H1 (cell line): ENCODE measurements at regions not wholly inside any gene's neighbourhood (a gene's known extent, or its start where the extent isn't known, plus 50 kb on each side); places are given as distances from the start of the nearest gene placed in this dataset.

ENCODE experiments used
- CTCF ChIA-PET: fragments of 300-600 bp; sonication (Branson Sonifier 250); formaldehyde crosslinking; loops from one replicate; lab custom pipeline; 2021; ENCODE audit not compliant: partially characterized antibody; lab: Charles Lee
- POLR2A ChIA-PET: fragments of 300-600 bp; sonication (Branson Sonifier 250); formaldehyde crosslinking; loops from one replicate; lab custom pipeline; 2021; ENCODE audit warnings: inconsistent platforms; ENCODE audit not compliant: partially characterized antibody; lab: Charles Lee
- DNase-seq, 2 experiments: peaks; one replicate each; pipeline versions ENCODE4 v3.0.0 to v3.0.0-alpha.2; 2010 to 2022; ENCODE audit warnings: low spot score in 2 of 2, low read depth in 1 of 2, mixed read lengths in 1 of 2
- FAIRE-seq: peaks from 2 replicates; lab custom pipeline; 2011; peaks lifted over from hg19 to GRCh38; lab: Jason Lieb, UNC
- H2AFZ ChIP-seq: 2 replicates; pipeline ENCODE4 v1.8.1; 2012; ENCODE audit warnings: low read length, inconsistent platforms
- H2AK5ac ChIP-seq: 2 replicates; pipeline ENCODE4 v1.6.1; 2013; ENCODE audit warnings: low read depth, low read length
- H2BK120ac ChIP-seq: replicated peaks from 2 replicates; pipeline ENCODE3; 2013; ENCODE audit warnings: low read depth, low read length, inconsistent platforms
- H2BK12ac ChIP-seq: 2 replicates; pipeline ENCODE4 v1.6.1; 2013; ENCODE audit warnings: low read depth, low read length
- H2BK15ac ChIP-seq: 2 replicates; pipeline ENCODE4 v1.6.1; 2013; ENCODE audit warnings: low read length
- H2BK20ac ChIP-seq: 2 replicates; pipeline ENCODE4 v1.6.1; 2013; ENCODE audit warnings: low read length
- H2BK5ac ChIP-seq: 2 replicates; pipeline ENCODE4 v1.6.1; 2013; ENCODE audit warnings: low read depth, low read length
- H3K14ac ChIP-seq: 2 replicates; pipeline ENCODE4 v1.6.1; 2013; ENCODE audit warnings: inconsistent platforms; ENCODE audit not compliant: insufficient read length
- H3K18ac ChIP-seq: 2 replicates; pipeline ENCODE4 v1.6.1; 2013; ENCODE audit warnings: low read length; ENCODE audit errors: extremely low read depth
- H3K23ac ChIP-seq: 2 replicates; pipeline ENCODE4 v1.6.1; 2013; ENCODE audit warnings: inconsistent platforms; ENCODE audit not compliant: insufficient read length
- H3K23me2 ChIP-seq: 2 replicates; pipeline ENCODE4 v1.6.1; 2013; ENCODE audit warnings: low read depth, low read length
- H3K27ac ChIP-seq: 2 replicates; pipeline ENCODE4 v1.6.1; 2011; ENCODE audit warnings: low read depth, low read length, inconsistent platforms
- H3K27me3 ChIP-seq, 4 experiments: replicated peaks in 1 of 4; 1 replicate in 1 of 4; 2 replicates in 3 of 4; pipeline versions ENCODE4 v1.6.1 to v1.8.1; 2011 to 2013; ENCODE audit warnings: low read length in 3 of 4, mild to moderate bottlenecking in 3 of 4, inconsistent platforms in 2 of 4, mixed read lengths in 2 of 4, moderate library complexity in 1 of 4; ENCODE audit not compliant: control insufficient read depth in 3 of 4, insufficient read depth in 3 of 4; ENCODE audit errors: extremely low read depth in 1 of 4
- H3K36me3 ChIP-seq, 4 experiments: 2 replicates each; pipeline versions ENCODE4 v1.6.1 to v1.8.1; 2011 to 2013; ENCODE audit warnings: mild to moderate bottlenecking in 4 of 4, low read length in 3 of 4, moderate library complexity in 2 of 4, control low read depth in 1 of 4, inconsistent platforms in 1 of 4; ENCODE audit not compliant: insufficient read depth in 4 of 4, control insufficient read depth in 2 of 4
- H3K4ac ChIP-seq: replicated peaks from 2 replicates; pipeline ENCODE3; 2013; ENCODE audit warnings: low read length, low read depth, mixed read lengths, inconsistent platforms; ENCODE audit not compliant: insufficient read length
- H3K4me1 ChIP-seq, 4 experiments: replicated peaks in 1 of 4; 1 replicate in 1 of 4; 2 replicates in 3 of 4; pipeline versions ENCODE4 v1.6.1 to v1.8.1; 2011 to 2013; ENCODE audit warnings: low read length in 3 of 4, inconsistent platforms in 2 of 4, mixed read lengths in 1 of 4; ENCODE audit not compliant: insufficient read depth in 4 of 4, control insufficient read depth in 3 of 4
- H3K4me2 ChIP-seq, 2 experiments: 2 replicates each; pipeline versions ENCODE4 v1.6.1 to v1.8.1; 2011 to 2013; ENCODE audit warnings: low read depth in 2 of 2, low read length in 2 of 2, control low read depth in 1 of 2, inconsistent platforms in 1 of 2, mild to moderate bottlenecking in 1 of 2; ENCODE audit not compliant: insufficient read depth in 1 of 2
- H3K4me3 ChIP-seq, 4 experiments: fragments of 200-600, 300-600 bp in 1 of 4; sonication (generic), shearing (Covaris generic), sonication (Bioruptor Twin) in 1 of 4; 2 replicates each; pipeline versions ENCODE4 v1.5.1 to v1.8.1; 2011 to 2016; ENCODE audit warnings: low read length in 4 of 4, low read depth in 3 of 4, control low read depth in 2 of 4, inconsistent platforms in 2 of 4, mild to moderate bottlenecking in 2 of 4, mixed read lengths in 1 of 4, moderate library complexity in 1 of 4; ENCODE audit not compliant: insufficient read depth in 2 of 4; ENCODE audit errors: extremely low read depth in 1 of 4
- H3K56ac ChIP-seq: replicated peaks from 2 replicates; pipeline ENCODE3; 2013; ENCODE audit warnings: low read depth, mild to moderate bottlenecking, mixed read lengths, low read length, inconsistent platforms; ENCODE audit not compliant: insufficient read length
- H3K79me1 ChIP-seq: 2 replicates; pipeline ENCODE4 v1.6.1; 2013; ENCODE audit warnings: low read depth, low read length, control low read depth
- H3K79me2 ChIP-seq, 2 experiments: 2 replicates each; pipeline versions ENCODE4 v1.6.1 to v1.8.1; 2012 to 2013; ENCODE audit warnings: low read length in 2 of 2, mild to moderate bottlenecking in 2 of 2, inconsistent platforms in 1 of 2; ENCODE audit not compliant: insufficient read depth in 2 of 2, control insufficient read depth in 1 of 2
- H3K9ac ChIP-seq, 4 experiments: replicated peaks in 1 of 4; 1 replicate in 1 of 4; 2 replicates in 3 of 4; pipeline versions ENCODE4 v1.6.1 to v1.8.1; 2011 to 2013; ENCODE audit warnings: low read depth in 3 of 4, low read length in 3 of 4, control low read depth in 2 of 4, mild to moderate bottlenecking in 2 of 4, moderate library complexity in 2 of 4, inconsistent platforms in 1 of 4; ENCODE audit errors: extremely low read depth in 1 of 4
- H3K9me3 ChIP-seq, 2 experiments: 2 replicates each; pipeline versions ENCODE4 v1.6.1 to v1.8.1; 2012 to 2013; ENCODE audit warnings: mild to moderate bottlenecking in 2 of 2, moderate library complexity in 2 of 2, control low read depth in 1 of 2, inconsistent platforms in 1 of 2, low read depth in 1 of 2, low read length in 1 of 2, mixed read lengths in 1 of 2; ENCODE audit not compliant: insufficient read depth in 2 of 2
- H4K20me1 ChIP-seq, 2 experiments: replicated peaks in 1 of 2; 2 replicates each; pipeline versions ENCODE3 to v1.8.1; 2011 to 2013; ENCODE audit warnings: inconsistent platforms in 2 of 2, low read length in 2 of 2, mild to moderate bottlenecking in 1 of 2; ENCODE audit not compliant: insufficient read depth in 2 of 2, control insufficient read depth in 1 of 2
- H4K5ac ChIP-seq: 2 replicates; pipeline ENCODE4 v1.6.1; 2013; ENCODE audit warnings: low read length, low read depth, mixed read lengths, inconsistent platforms; ENCODE audit not compliant: insufficient read length
- H4K8ac ChIP-seq: 2 replicates; pipeline ENCODE4 v1.8.0; 2013; ENCODE audit warnings: mild to moderate bottlenecking, moderate library complexity, low read length, inconsistent platforms; ENCODE audit not compliant: insufficient read depth; ENCODE audit errors: extremely low read depth
- H4K91ac ChIP-seq: replicated peaks from 2 replicates; pipeline ENCODE3; 2013; ENCODE audit warnings: low read length, mixed read lengths, inconsistent platforms; ENCODE audit not compliant: insufficient read length
- BACH1 ChIP-seq: IDR thresholded peaks from 2 replicates; pipeline ENCODE4 v1.6.1; 2012; ENCODE audit warnings: low read length, improper control_type of control experiment
- CREB1 ChIP-seq: IDR thresholded peaks from 2 replicates; pipeline ENCODE4 v1.6.1; 2012; ENCODE audit warnings: inconsistent platforms
- POLR2A ChIP-seq, 2 experiments: IDR thresholded peaks; 1 replicate in 1 of 2; 2 replicates in 1 of 2; pipeline ENCODE4 v1.6.1; 2011; ENCODE audit warnings: low read depth in 2 of 2, low read length in 2 of 2, mild to moderate bottlenecking in 2 of 2; ENCODE audit errors: control extremely low read depth in 1 of 2
- SP1 ChIP-seq: IDR thresholded peaks from 2 replicates; pipeline ENCODE4 v1.6.1; 2011; ENCODE audit warnings: low read depth, low read length
- WGBS, 2 experiments: shearing (Covaris generic) in 1 of 2; methylation state at CpG; one replicate each; pipeline versions ENCODE4 v1.1.6 to v1.1.7; 2013 to 2015; ENCODE audit warnings: low lambda C conversion rate in 2 of 2, mixed read lengths in 2 of 2, inconsistent platforms in 1 of 2, low coverage in 1 of 2, missing lambda C conversion rate in 1 of 2; ENCODE audit not compliant: insufficient replicate concordance in 2 of 2, insufficient coverage in 1 of 2, insufficient read length in 1 of 2; ENCODE audit errors: extremely low coverage in 1 of 2, missing lambda C conversion rate in 1 of 2; 5-methylcytosine and 5-hydroxymethylcytosine counted together

- Histone ChIP-seq H3K9ac (no peak overlapping the region), H4K20me1 (no peaks in the 10 kb centered on the region), H2BK120ac (no peak overlapping the region), H2BK20ac (no peak overlapping the region), H2BK5ac (no peak overlapping the region), H2BK12ac (no peak overlapping the region), H4K91ac (no peak overlapping the region), H3K36me3 (no peaks in the 10 kb centered on the region), H3K23me2 (no peaks in the 10 kb centered on the region), H3K4me2 (no peak overlapping the region), H3K79me1 (no peaks in the 10 kb centered on the region), H2AK5ac (no peak overlapping the region), H2BK15ac (no peak overlapping the region), H3K4me3 (no peak overlapping the region), H3K18ac (no peak overlapping the region), H4K5ac (no peak overlapping the region), H3K4ac (no peak overlapping the region), H3K56ac (no peak overlapping the region), H3K9me3 (no peaks in the 10 kb centered on the region), H3K14ac (no peak overlapping the region), H3K27me3 (no peaks in the 10 kb centered on the region), H3K27ac (no peak overlapping the region), H2AFZ (no peak overlapping the region), H3K23ac (no peak overlapping the region), H3K4me1 (no peaks in the 10 kb centered on the region), H3K79me2 (no peaks in the 10 kb centered on the region), H4K8ac (no peak overlapping the region)
- CTCF ChIA-PET, result interaction anchor here (1.3 kb wide), 1 partner anchor 160 kb away, joined by 4 read pairs; no protein-coding TSS in a partner anchor
- DNase-seq (no peak), FAIRE-seq (no peak)
- POLR2A ChIA-PET, result no interaction called here
- 73% methylated on average over 2 of the region's 2 CpGs; no CpG with 5 or more reads in 1 of the 2 experiments for WGBS, 2 experiments
- TF ChIP-seq BACH1 (no peak), SP1 (no peak), CREB1 (no peak), POLR2A (IDR thresholded peaks at IDR 0.05; ENCODE audit: control extremely low read depth in 1 of 2, low read depth in 2 of 2, low read length in 2 of 2) (no peak)
Observed at GRCh38 chr14:82911930-82912329, 1378.3 kb upstream of the SEL1L start.
